H9 (cell line): ENCODE measurements at regions not wholly inside any gene's neighbourhood (a gene's known extent, or its start where the extent isn't known, plus 50 kb on each side); places are given as distances from the start of the nearest gene placed in this dataset.

Experiments
- DNase-seq: peaks from one replicate; pipeline ENCODE4 v3.0.0-alpha.2; 2017
- H2AFZ ChIP-seq: one replicate; pipeline ENCODE4 v1.6.1; 2013; ENCODE audit warnings: mild to moderate bottlenecking, low read length, control low read depth, moderate library complexity
- H2AK5ac ChIP-seq: 2 replicates; pipeline ENCODE4 v1.6.1; 2013; ENCODE audit warnings: low read length, control low read depth, mixed read lengths; ENCODE audit not compliant: insufficient read length
- H2BK120ac ChIP-seq: one replicate; pipeline ENCODE4 v1.6.1; 2013; ENCODE audit warnings: low read depth, mild to moderate bottlenecking, low read length, control low read depth, inconsistent platforms; ENCODE audit not compliant: poor library complexity, severe bottlenecking
- H2BK12ac ChIP-seq: 2 replicates; pipeline ENCODE4 v1.6.1; 2013; ENCODE audit warnings: low read length, control low read depth, mixed read lengths, low read depth; ENCODE audit not compliant: insufficient read length
- H2BK15ac ChIP-seq: 2 replicates; pipeline ENCODE4 v1.6.1; 2013; ENCODE audit warnings: low read depth, low read length, control low read depth
- H2BK20ac ChIP-seq: one replicate; pipeline ENCODE4 v1.6.1; 2013; ENCODE audit warnings: low read depth, mild to moderate bottlenecking, low read length, control low read depth, inconsistent platforms; ENCODE audit not compliant: poor library complexity, severe bottlenecking
- H2BK5ac ChIP-seq: 2 replicates; pipeline ENCODE4 v1.6.1; 2013; ENCODE audit warnings: low read length, control low read depth, mixed read lengths; ENCODE audit not compliant: insufficient read length
- H3K14ac ChIP-seq: 2 replicates; pipeline ENCODE4 v1.6.1; 2013; ENCODE audit warnings: low read length, control low read depth; ENCODE audit not compliant: insufficient read depth
- H3K18ac ChIP-seq: 2 replicates; pipeline ENCODE4 v1.6.1; 2013; ENCODE audit warnings: low read depth, mild to moderate bottlenecking, mixed read lengths, low read length, control low read depth; ENCODE audit not compliant: insufficient read length
- H3K23ac ChIP-seq: 2 replicates; pipeline ENCODE4 v1.6.1; 2013; ENCODE audit warnings: low read length, control low read depth, mixed read lengths, low read depth; ENCODE audit not compliant: insufficient read length
- H3K23me2 ChIP-seq: 2 replicates; pipeline ENCODE4 v1.6.1; 2013; ENCODE audit warnings: low read depth, mild to moderate bottlenecking, mixed read lengths, low read length, control low read depth; ENCODE audit not compliant: insufficient read length, poor library complexity, severe bottlenecking
- H3K27ac ChIP-seq: 2 replicates; pipeline ENCODE4 v1.5.1; 2013; ENCODE audit warnings: low read length, control low read depth, mixed read lengths, low read depth; ENCODE audit not compliant: insufficient read length
- H3K27me3 ChIP-seq: 2 replicates; pipeline ENCODE4 v1.6.1; 2013; ENCODE audit warnings: low read length, control low read depth, inconsistent platforms; ENCODE audit not compliant: insufficient read depth
- H3K4ac ChIP-seq: 2 replicates; pipeline ENCODE4 v1.6.1; 2013; ENCODE audit warnings: low read depth, mild to moderate bottlenecking, control low read depth, inconsistent platforms, low read length, moderate library complexity
- H3K4me1 ChIP-seq: 2 replicates; pipeline ENCODE4 v1.6.1; 2013; ENCODE audit warnings: low read length, control low read depth, inconsistent platforms; ENCODE audit not compliant: insufficient read depth
- H3K4me2 ChIP-seq: 2 replicates; pipeline ENCODE4 v1.6.1; 2013; ENCODE audit warnings: low read length, control low read depth, mixed read lengths; ENCODE audit not compliant: insufficient read length, insufficient read depth
- H3K56ac ChIP-seq: 2 replicates; pipeline ENCODE4 v1.6.1; 2013; ENCODE audit warnings: low read depth, mild to moderate bottlenecking, mixed read lengths, low read length, control low read depth; ENCODE audit not compliant: insufficient read length
- H3K79me1 ChIP-seq: 2 replicates; pipeline ENCODE4 v1.6.1; 2013; ENCODE audit warnings: low read depth, mild to moderate bottlenecking, moderate library complexity, low read length, control low read depth, inconsistent platforms; ENCODE audit not compliant: insufficient read depth, poor library complexity, severe bottlenecking
- H3K79me2 ChIP-seq: 2 replicates; pipeline ENCODE4 v1.6.1; 2013; ENCODE audit warnings: low read length, control low read depth, inconsistent platforms; ENCODE audit not compliant: insufficient read depth
- H3K9ac ChIP-seq: 2 replicates; pipeline ENCODE4 v1.6.1; 2013; ENCODE audit warnings: low read length, control low read depth, mixed read lengths; ENCODE audit not compliant: insufficient read length; ENCODE audit errors: extremely low read depth
- H3K9me3 ChIP-seq: one replicate; pipeline ENCODE4 v1.6.1; 2013; ENCODE audit warnings: low read depth, low read length, inconsistent platforms; ENCODE audit not compliant: control insufficient read depth
- H3T11ph ChIP-seq: one replicate; pipeline ENCODE4 v1.6.1; 2013; ENCODE audit warnings: mild to moderate bottlenecking, low read length, control low read depth, inconsistent platforms
- H4K20me1 ChIP-seq: one replicate; pipeline ENCODE4 v1.6.1; 2013; ENCODE audit not compliant: control insufficient read depth, insufficient read length, insufficient read depth
- H4K5ac ChIP-seq: 2 replicates; pipeline ENCODE4 v1.6.1; 2013; ENCODE audit warnings: low read depth, mild to moderate bottlenecking, mixed read lengths, low read length, control low read depth; ENCODE audit not compliant: insufficient read length
- H4K8ac ChIP-seq: replicated peaks from 2 replicates; pipeline ENCODE4 v1.6.1; 2013; ENCODE audit warnings: low read length, control low read depth, mixed read lengths, low read depth; ENCODE audit not compliant: insufficient read length
- H4K91ac ChIP-seq: 2 replicates; pipeline ENCODE4 v1.6.1; 2013; ENCODE audit warnings: low read depth, mild to moderate bottlenecking, moderate library complexity, mixed read lengths, low read length, control low read depth; ENCODE audit not compliant: insufficient read length
- H3K27ac Mint-ChIP-seq, 3 experiments: 2 replicates in 2 of 3; 3 replicates in 1 of 3; pipeline ENCODE4 v1.8.0; 2020 to 2021; ENCODE audit warnings: mixed read lengths in 3 of 3, mild to moderate bottlenecking in 1 of 3, moderate library complexity in 1 of 3
- H3K27me3 Mint-ChIP-seq: 2 replicates; pipeline ENCODE4 v1.8.0; 2021; ENCODE audit warnings: low read depth, mild to moderate bottlenecking, moderate library complexity, mixed read lengths
- H3K36me3 Mint-ChIP-seq, 3 experiments: 2 replicates in 2 of 3; 3 replicates in 1 of 3; pipeline ENCODE4 v1.8.0; 2020 to 2021; ENCODE audit warnings: low read depth in 3 of 3, mixed read lengths in 3 of 3; ENCODE audit not compliant: insufficient read depth in 1 of 3
- H3K4me1 Mint-ChIP-seq, 2 experiments: 2 replicates each; pipeline ENCODE4 v1.8.0; 2020; ENCODE audit warnings: mixed read lengths in 2 of 2
- H3K4me3 Mint-ChIP-seq, 2 experiments: 2 replicates in 1 of 2; 3 replicates in 1 of 2; pipeline ENCODE4 v1.8.0; 2020 to 2021; ENCODE audit warnings: mild to moderate bottlenecking in 2 of 2, mixed read lengths in 2 of 2, moderate library complexity in 1 of 2
- H3K9me3 Mint-ChIP-seq, 2 experiments: 2 replicates in 1 of 2; 3 replicates in 1 of 2; pipeline ENCODE4 v1.8.0; 2020; ENCODE audit warnings: mild to moderate bottlenecking in 2 of 2, mixed read lengths in 2 of 2, moderate library complexity in 1 of 2
- CTCF ChIP-seq: fragments of 200-600 bp; sonication (generic); conservative IDR thresholded peaks from 3 replicates; pipeline ENCODE4 v1.8.0; 2021; ENCODE audit warnings: antibody characterized with exemption, mild to moderate bottlenecking

GRCh38 chr12:59844750-59845149, 248.9 kb downstream of the SLC16A7 start:
- no peak for DNase-seq
- Histone ChIP-seq H3K27ac (no peak overlapping the region), H3K23me2 (no peaks in the 10 kb centered on the region), H3T11ph (no peak overlapping the region), H3K4me2 (no peak overlapping the region), H2BK5ac (no peak overlapping the region), H2BK120ac (no peak overlapping the region), H3K4ac (no peak overlapping the region), H3K27me3 (no peaks in the 10 kb centered on the region), H2BK15ac (no peak overlapping the region), H3K23ac (no peak overlapping the region), H3K9ac (no peak overlapping the region), H2BK12ac (no peak overlapping the region), H3K14ac (no peak overlapping the region), H2BK20ac (no peak overlapping the region), H3K4me1 (no peaks in the 10 kb centered on the region; the same call in 1 of the 2 replicates), H3K79me2 (no peaks in the 10 kb centered on the region), H2AFZ (no peak overlapping the region), H3K79me1 (no peaks in the 10 kb centered on the region), H4K5ac (no peak overlapping the region), H4K20me1 (no peaks in the 10 kb centered on the region), H2AK5ac (no peak overlapping the region), H3K9me3 (no peaks in the 10 kb centered on the region), H3K18ac (no peak overlapping the region), H4K91ac (no peak overlapping the region), H3K56ac (no peak overlapping the region), H4K8ac (no peak overlapping the region)
- no peaks in the 10 kb centered on the region for H3K27me3 Mint-ChIP-seq
- no peak overlapping the region; a peak in 1 of 7 replicates for H3K27ac Mint-ChIP-seq
- H3K9me3 Mint-ChIP-seq: no peaks in the 10 kb centered on the region; a peak in 1 of 5 replicates
- H3K4me1 Mint-ChIP-seq: peaks cover 27 to 28% of the 10 kb centered on the region in 2 experiments
- H3K36me3 Mint-ChIP-seq: peaks cover 0 to 5% (median 0%) of the 10 kb centered on the region in 3 experiments; a peak in 2 of 7 replicates
- H3K4me3 Mint-ChIP-seq: no peak overlapping the region
- TF ChIP-seq CTCF: no peak
